PC-9 (cell line): ENCODE measurements at regions not wholly inside any gene's neighbourhood (a gene's known extent, or its start where the extent isn't known, plus 50 kb on each side); places are given as distances from the start of the nearest gene placed in this dataset.

ENCODE experiments used
- BruUV-seq: library from RNA; stranded (reverse); fragments of 400-500 nt; replicated peaks from 2 replicates; lab custom pipeline; 2021; lab: Mats Ljungman, UMichigan
- CTCF ChIA-PET: fragments of 300-600 bp; sonication (Branson Sonifier 250); formaldehyde crosslinking; loops from one replicate; lab custom pipeline; 2022; ENCODE audit warnings: antibody characterized with exemption; lab: Charles Lee
- POLR2A ChIA-PET: fragments of 300-600 bp; sonication (Branson Sonifier 250); formaldehyde crosslinking; loops from one replicate; lab custom pipeline; 2022; ENCODE audit warnings: antibody characterized with exemption; ENCODE audit not compliant: unreplicated experiment; lab: Charles Lee
- DNase-seq, 2 experiments: peaks; one replicate each; pipeline versions ENCODE4 v3.0.0 to v3.0.0-alpha.2; 2015 to 2022; ENCODE audit warnings: mixed read lengths in 1 of 2
- H2AFZ ChIP-seq: fragments of 200-600 bp; sonication (generic); 2 replicates; pipeline ENCODE4 v1.8.1; 2017; ENCODE audit warnings: antibody characterized with exemption
- H3F3A ChIP-seq: fragments of 200-600 bp; sonication (generic); 2 replicates; pipeline ENCODE4 v1.8.1; 2017; ENCODE audit warnings: antibody characterized with exemption, mild to moderate bottlenecking, low read depth; ENCODE audit not compliant: insufficient read depth
- H3K27ac ChIP-seq: fragments of 200-600 bp; sonication (generic); 2 replicates; pipeline ENCODE4 v1.6.1; 2016; ENCODE audit warnings: mixed run types
- H3K27me3 ChIP-seq: fragments of 200-600 bp; sonication (generic); 2 replicates; pipeline ENCODE4 v1.6.1; 2016; ENCODE audit warnings: low read depth, mixed run types; ENCODE audit not compliant: insufficient read depth
- H3K36me3 ChIP-seq: fragments of 200-600 bp; sonication (generic); 2 replicates; pipeline ENCODE4 v1.6.1; 2016; ENCODE audit warnings: low read depth, mixed run types
- H3K4me1 ChIP-seq: fragments of 200-600 bp; sonication (generic); replicated peaks from 2 replicates; pipeline ENCODE4 v1.6.1; 2016; ENCODE audit warnings: mixed run types; ENCODE audit not compliant: insufficient read depth
- H3K4me2 ChIP-seq: fragments of 200-600 bp; sonication (generic); 2 replicates; pipeline ENCODE4 v1.6.1; 2017; ENCODE audit warnings: mixed run types
- H3K4me3 ChIP-seq: fragments of 200-600 bp; sonication (generic); 2 replicates; pipeline ENCODE4 v1.6.1; 2016; ENCODE audit warnings: mixed run types
- H3K79me2 ChIP-seq: fragments of 200-600 bp; sonication (generic); 2 replicates; pipeline ENCODE4 v1.6.1; 2017; ENCODE audit warnings: low read depth, mixed run types
- H3K9me2 ChIP-seq: fragments of 200-600 bp; sonication (generic); 2 replicates; pipeline ENCODE4 v1.8.1; 2017; ENCODE audit warnings: mild to moderate bottlenecking; ENCODE audit not compliant: insufficient read depth
- H3K9me3 ChIP-seq: fragments of 200-600 bp; sonication (generic); 2 replicates; pipeline ENCODE4 v1.8.1; 2016; ENCODE audit warnings: low read depth; ENCODE audit not compliant: insufficient read depth
- H4K20me1 ChIP-seq: fragments of 200-600 bp; sonication (generic); 2 replicates; pipeline ENCODE4 v1.8.1; 2017; ENCODE audit not compliant: insufficient read depth
- CTCF ChIP-seq: fragments of 200-600 bp; sonication (generic); conservative IDR thresholded peaks from 2 replicates; pipeline ENCODE4 v1.6.1; 2017; ENCODE audit warnings: mixed run types, antibody characterized with exemption, mild to moderate bottlenecking, moderate library complexity
- EZH2 ChIP-seq: fragments of 200-600 bp; sonication (generic); IDR thresholded peaks from 2 replicates; pipeline ENCODE4 v1.8.0; 2017; ENCODE audit warnings: antibody characterized with exemption, low read depth
- intact Hi-C: fragments of 100-400 bp; cut with micrococcal nuclease; formaldehyde crosslinking; loops from one replicate; pipeline ENCODE4 v1.10.0; 2022; ENCODE audit not compliant: unreplicated experiment

GRCh38 chr15:46577767-46578166, 942.9 kb downstream of the SQOR start:
- CTCF ChIA-PET, result no interaction called here
- no peaks in the 10 kb centered on the region for H4K20me1 ChIP-seq
- no peak overlapping the region for H2AFZ ChIP-seq
- no TSS peak for BruUV-seq
- POLR2A ChIA-PET, result no interaction called here
- H3K27ac ChIP-seq, result no peak overlapping the region
- no peak for TF ChIP-seq CTCF
- no peak for TF ChIP-seq EZH2
- H3F3A ChIP-seq, result no peaks in the 10 kb centered on the region
- no peaks in the 10 kb centered on the region for H3K36me3 ChIP-seq
- H3K9me3 ChIP-seq, result no peaks in the 10 kb centered on the region
- DNase-seq, result no peak
- H3K79me2 ChIP-seq, result no peaks in the 10 kb centered on the region
- no peaks in the 10 kb centered on the region for H3K4me1 ChIP-seq
- H3K27me3 ChIP-seq, result no peaks in the 10 kb centered on the region
- H3K4me2 ChIP-seq, result no peak overlapping the region
- no peaks in the 10 kb centered on the region for H3K9me2 ChIP-seq
- H3K4me3 ChIP-seq, result no peak overlapping the region
- intact Hi-C loops, result no loop called here

GRCh38 chr15:46580487-46580886, 945.7 kb downstream of the SQOR start:
- POLR2A ChIA-PET, result no interaction called here
- Histone ChIP-seq H3K4me3 (no peak overlapping the region), H3K4me1 (no peaks in the 10 kb centered on the region), H3K27me3 (no peaks in the 10 kb centered on the region), H3K36me3 (no peaks in the 10 kb centered on the region), H3K4me2 (no peak overlapping the region), H2AFZ (no peak overlapping the region), H3F3A (no peaks in the 10 kb centered on the region), H3K9me3 (no peaks in the 10 kb centered on the region), H4K20me1 (no peaks in the 10 kb centered on the region), H3K79me2 (no peaks in the 10 kb centered on the region), H3K27ac (no peak overlapping the region), H3K9me2 (no peaks in the 10 kb centered on the region)
- no TSS peak for BruUV-seq
- CTCF ChIA-PET, result no interaction called here
- intact Hi-C loops, result no loop called here
- DNase-seq, result no peak
- TF ChIP-seq EZH2 (no peak), CTCF (no peak)

- no peaks in the 10 kb centered on the region for H3K79me2 ChIP-seq
- H4K20me1 ChIP-seq, result no peaks in the 10 kb centered on the region
- H3K4me2 ChIP-seq, result no peak overlapping the region
- CTCF ChIA-PET, result no interaction called here
- no peaks in the 10 kb centered on the region for H3K4me1 ChIP-seq
- H3K9me2 ChIP-seq, result no peaks in the 10 kb centered on the region
- DNase-seq, result no peak
- H3K27ac ChIP-seq, result no peak overlapping the region
- no peaks in the 10 kb centered on the region for H3K36me3 ChIP-seq
- no peaks in the 10 kb centered on the region for H3K9me3 ChIP-seq
- BruUV-seq, result no TSS peak
- H3K27me3 ChIP-seq, result no peaks in the 10 kb centered on the region
- POLR2A ChIA-PET, result no interaction called here
- TF ChIP-seq CTCF (no peak), EZH2 (no peak)
- H2AFZ ChIP-seq, result no peak overlapping the region
- no peak overlapping the region for H3K4me3 ChIP-seq
- intact Hi-C loops, result no loop called here
- no peaks in the 10 kb centered on the region for H3F3A ChIP-seq
Measured at GRCh38 chr15:46580924-46581323, 946.1 kb downstream of the SQOR start.
